Neuronal stem cell (in vitro differentiated cells): ENCODE measurements at regions not wholly inside any gene's neighbourhood (a gene's known extent, or its start where the extent isn't known, plus 50 kb on each side); places are given as distances from the start of the nearest gene placed in this dataset.

Source experiments
- DNase-seq: peaks from one replicate; pipeline ENCODE4 v3.0.0-alpha.2; 2013; ENCODE audit warnings: low spot score
- H2AFZ ChIP-seq: one replicate; pipeline ENCODE4 v1.6.1; 2013; ENCODE audit warnings: mild to moderate bottlenecking, low read length, inconsistent platforms
- H2AK5ac ChIP-seq: 2 replicates; pipeline ENCODE4 v1.6.1; 2013; ENCODE audit warnings: low read depth, mild to moderate bottlenecking, inconsistent platforms, low read length, moderate library complexity, mixed read lengths
- H2BK120ac ChIP-seq: 2 replicates; pipeline ENCODE4 v1.6.1; 2013; ENCODE audit warnings: low read depth, mild to moderate bottlenecking, inconsistent platforms, low read length, moderate library complexity, mixed read lengths
- H2BK12ac ChIP-seq: one replicate; pipeline ENCODE4 v1.6.1; 2013; ENCODE audit warnings: low read length, inconsistent platforms
- H2BK15ac ChIP-seq: 2 replicates; pipeline ENCODE4 v1.6.1; 2013; ENCODE audit warnings: mild to moderate bottlenecking, low read length, inconsistent platforms, mixed read lengths
- H2BK5ac ChIP-seq: one replicate; pipeline ENCODE4 v1.6.1; 2013; ENCODE audit warnings: inconsistent platforms, mild to moderate bottlenecking, low read length, moderate library complexity
- H3K14ac ChIP-seq: one replicate; pipeline ENCODE4 v1.6.1; 2013; ENCODE audit warnings: low read length, inconsistent platforms
- H3K18ac ChIP-seq: 2 replicates; pipeline ENCODE4 v1.6.1; 2013; ENCODE audit warnings: low read length, inconsistent platforms
- H3K23ac ChIP-seq: 2 replicates; pipeline ENCODE4 v1.6.1; 2013; ENCODE audit warnings: low read depth, mild to moderate bottlenecking, mixed read lengths, low read length, inconsistent platforms; ENCODE audit not compliant: poor library complexity
- H3K27ac ChIP-seq: replicated peaks from 3 replicates; pipeline ENCODE4 v1.5.1; 2013; ENCODE audit warnings: low read length, inconsistent platforms
- H3K27me3 ChIP-seq, 3 experiments: 2 replicates each; pipeline ENCODE4 v1.6.1; 2013; ENCODE audit warnings: low read length in 3 of 3, mild to moderate bottlenecking in 2 of 3, inconsistent platforms in 1 of 3, low read depth in 1 of 3, mixed read lengths in 1 of 3, moderate library complexity in 1 of 3; ENCODE audit not compliant: control insufficient read depth in 3 of 3, insufficient read depth in 3 of 3
- H3K36me3 ChIP-seq, 2 donors: replicated peaks in 1 of 2; 2 replicates each; pipeline ENCODE4 v1.6.1; 2013; ENCODE audit warnings: low read length in 2 of 2; ENCODE audit not compliant: control insufficient read depth in 2 of 2, insufficient read depth in 2 of 2
- H3K4ac ChIP-seq: 2 replicates; pipeline ENCODE4 v1.6.1; 2013; ENCODE audit warnings: inconsistent platforms, mild to moderate bottlenecking, low read length, moderate library complexity
- H3K4me1 ChIP-seq, 2 donors: 1 replicate in 1 of 2; 2 replicates in 1 of 2; pipeline ENCODE4 v1.6.1; 2013; ENCODE audit warnings: low read length in 2 of 2, low read depth in 1 of 2; ENCODE audit not compliant: control insufficient read depth in 2 of 2, insufficient read depth in 1 of 2
- H3K4me2 ChIP-seq: one replicate; pipeline ENCODE4 v1.6.1; 2013; ENCODE audit warnings: mild to moderate bottlenecking, low read length, inconsistent platforms; ENCODE audit not compliant: insufficient read depth, poor library complexity, severe bottlenecking
- H3K4me3 ChIP-seq, 2 donors: 2 replicates each; pipeline ENCODE4 v1.5.1; 2013; ENCODE audit warnings: low read length in 2 of 2, mild to moderate bottlenecking in 2 of 2, inconsistent platforms in 1 of 2, moderate library complexity in 1 of 2
- H3K79me1 ChIP-seq: one replicate; pipeline ENCODE4 v1.6.1; 2013; ENCODE audit warnings: low read depth, mild to moderate bottlenecking, inconsistent platforms, low read length, moderate library complexity
- H3K9ac ChIP-seq: one replicate; pipeline ENCODE4 v1.6.1; 2013; ENCODE audit warnings: mild to moderate bottlenecking, low read depth, low read length, inconsistent platforms; ENCODE audit not compliant: poor library complexity
- H3K9me3 ChIP-seq, 2 donors: replicated peaks in 1 of 2; 2 replicates each; pipeline versions ENCODE3 to v1.6.1; 2013; ENCODE audit warnings: low read length in 2 of 2, mild to moderate bottlenecking in 2 of 2, inconsistent platforms in 1 of 2, low read depth in 1 of 2, mixed read lengths in 1 of 2, moderate library complexity in 1 of 2; ENCODE audit not compliant: control insufficient read depth in 2 of 2, insufficient read depth in 1 of 2
- H4K8ac ChIP-seq: one replicate; pipeline ENCODE4 v1.6.1; 2013; ENCODE audit warnings: low read depth, mild to moderate bottlenecking, inconsistent platforms, low read length, moderate library complexity
- H4K91ac ChIP-seq: one replicate; pipeline ENCODE4 v1.6.1; 2013; ENCODE audit warnings: low read length, low read depth, mild to moderate bottlenecking, inconsistent platforms; ENCODE audit not compliant: poor library complexity
- WGBS, 2 donors: extraction: QIAGEN DNeasy Blood & Tissue Kit; methylation state at CpG; one replicate each; pipeline ENCODE4 v1.1.7; 2013; ENCODE audit warnings: missing lambda C conversion rate in 2 of 2, mixed read lengths in 1 of 2; ENCODE audit not compliant: insufficient read length in 2 of 2, insufficient replicate concordance in 1 of 2; ENCODE audit errors: extremely low coverage in 2 of 2; 5-methylcytosine and 5-hydroxymethylcytosine counted together

GRCh38 chr16:65956100-65956499 is 410.4 kb upstream of the CDH5 start:
- Histone ChIP-seq H2BK5ac (no peak overlapping the region), H3K14ac (no peak overlapping the region), H3K79me1 (no peaks in the 10 kb centered on the region), H2AFZ (no peak overlapping the region), H3K27ac (no peak overlapping the region), H2BK120ac (no peak overlapping the region), H3K4me3 (no peak overlapping the region), H3K36me3 (no peaks in the 10 kb centered on the region), H3K18ac (no peak overlapping the region), H4K8ac (no peak overlapping the region), H2BK15ac (no peak overlapping the region), H3K4ac (no peak overlapping the region), H4K91ac (no peak overlapping the region), H3K4me1 (no peaks in the 10 kb centered on the region), H3K4me2 (no peak overlapping the region), H2BK12ac (no peak overlapping the region), H3K23ac (no peak overlapping the region), H3K27me3 (no peaks in the 10 kb centered on the region), H3K9ac (no peak overlapping the region), H2AK5ac (no peak overlapping the region), H3K9me3 (no peaks in the 10 kb centered on the region)
- no CpG with 5 or more reads among the region's 1 CpG for WGBS, 2 donors
- no peak for DNase-seq

- Histone ChIP-seq H2AK5ac (no peak overlapping the region), H3K27me3 (no peaks in the 10 kb centered on the region), H3K23ac (no peak overlapping the region), H4K8ac (no peak overlapping the region), H3K18ac (no peak overlapping the region), H3K36me3 (no peaks in the 10 kb centered on the region), H2BK12ac (no peak overlapping the region), H2BK15ac (no peak overlapping the region), H3K9me3 (no peaks in the 10 kb centered on the region), H3K4me1 (no peaks in the 10 kb centered on the region), H2BK5ac (no peak overlapping the region), H4K91ac (no peak overlapping the region), H2BK120ac (no peak overlapping the region), H3K4ac (no peak overlapping the region), H3K14ac (no peak overlapping the region), H3K79me1 (no peaks in the 10 kb centered on the region), H3K4me2 (no peak overlapping the region), H3K27ac (no peak overlapping the region), H3K4me3 (no peak overlapping the region), H3K9ac (no peak overlapping the region), H2AFZ (no peak overlapping the region)
- WGBS, 2 donors: no CpG with 5 or more reads among the region's 2 CpGs
- DNase-seq: no peak
These were observed 412.0 kb upstream of the CDH5 start for GRCh38 chr16:65954446-65954845.

GRCh38 chr16:65950211-65950610 is 416.3 kb upstream of the CDH5 start:
- no peak overlapping the region for H3K27ac ChIP-seq
- no peak overlapping the region for H3K4ac ChIP-seq
- H2BK5ac ChIP-seq: no peak overlapping the region
- no peak for DNase-seq
- no peak overlapping the region for H3K14ac ChIP-seq
- no peak overlapping the region for H3K4me2 ChIP-seq
- no peaks in the 10 kb centered on the region for H3K9me3 ChIP-seq
- no peak overlapping the region for H3K4me3 ChIP-seq
- H3K23ac ChIP-seq: no peak overlapping the region
- H3K4me1 ChIP-seq: no peaks in the 10 kb centered on the region
- no peaks in the 10 kb centered on the region for H3K27me3 ChIP-seq
- H2AFZ ChIP-seq: no peak overlapping the region
- no peaks in the 10 kb centered on the region for H3K79me1 ChIP-seq
- no CpG with 5 or more reads among the region's 3 CpGs for WGBS, 2 donors
- no peak overlapping the region for H2AK5ac ChIP-seq
- no peak overlapping the region for H4K91ac ChIP-seq
- no peak overlapping the region for H4K8ac ChIP-seq
- no peaks in the 10 kb centered on the region for H3K36me3 ChIP-seq
- H2BK15ac ChIP-seq: no peak overlapping the region
- H3K18ac ChIP-seq: no peak overlapping the region
- H3K9ac ChIP-seq: no peak overlapping the region
- H2BK12ac ChIP-seq: no peak overlapping the region
- H2BK120ac ChIP-seq: no peak overlapping the region

GRCh38 chr16:65948361-65948760 is 418.1 kb upstream of the CDH5 start:
- Histone ChIP-seq H2BK15ac (no peak overlapping the region), H3K23ac (no peak overlapping the region), H4K8ac (no peak overlapping the region), H3K36me3 (no peaks in the 10 kb centered on the region), H4K91ac (no peak overlapping the region), H2AFZ (no peak overlapping the region), H3K18ac (no peak overlapping the region), H3K4me3 (no peak overlapping the region), H3K4me1 (no peaks in the 10 kb centered on the region), H2BK5ac (no peak overlapping the region), H3K27ac (no peak overlapping the region), H3K4ac (no peak overlapping the region), H2BK120ac (no peak overlapping the region), H3K4me2 (no peak overlapping the region), H3K9ac (no peak overlapping the region), H3K9me3 (no peaks in the 10 kb centered on the region), H3K14ac (no peak overlapping the region), H3K27me3 (no peaks in the 10 kb centered on the region), H3K79me1 (no peaks in the 10 kb centered on the region), H2BK12ac (no peak overlapping the region), H2AK5ac (no peak overlapping the region)
- WGBS, 2 donors: no CpG with 5 or more reads among the region's 9 CpGs
- DNase-seq: no peak
